DND-41 (cell line): ENCODE measurements at regions not wholly inside any gene's neighbourhood (a gene's known extent, or its start where the extent isn't known, plus 50 kb on each side); places are given as distances from the start of the nearest gene placed in this dataset.

Source experiments
- ATAC-seq: fragments of 200-7000 bp; cut with Tn5 transposase; 3 replicates; pipeline ENCODE4 v1.9.1; 2021; ENCODE audit warnings: low read depth; ENCODE audit not compliant: insufficient read depth
- DNase-seq: peaks from one replicate; pipeline ENCODE4 v3.0.0-alpha.2; 2020
- H2AFZ ChIP-seq: 2 replicates; pipeline ENCODE4 v1.6.0; 2012; ENCODE audit warnings: low read depth, low read length
- H3K27ac ChIP-seq: 2 replicates; pipeline ENCODE4 v1.5.1; 2012; ENCODE audit warnings: low read length, inconsistent platforms
- H3K27me3 ChIP-seq: fragments of 200-600 bp; sonication (generic); 2 replicates; pipeline ENCODE4 v1.6.0; 2012; ENCODE audit warnings: low read length, mild to moderate bottlenecking, inconsistent platforms; ENCODE audit not compliant: insufficient read depth, poor library complexity
- H3K36me3 ChIP-seq: 2 replicates; pipeline ENCODE4 v1.5.1; 2012; ENCODE audit warnings: low read length, inconsistent platforms; ENCODE audit not compliant: insufficient read depth
- H3K4me1 ChIP-seq: 2 replicates; pipeline ENCODE4 v1.5.1; 2012; ENCODE audit warnings: mild to moderate bottlenecking, low read length; ENCODE audit not compliant: insufficient read depth
- H3K4me2 ChIP-seq: 2 replicates; pipeline ENCODE4 v1.6.0; 2012; ENCODE audit warnings: mild to moderate bottlenecking, moderate library complexity, low read length, inconsistent platforms; ENCODE audit not compliant: insufficient read depth
- H3K4me3 ChIP-seq, 2 experiments: fragments of 200-600 bp in 1 of 2; shearing (Covaris generic) in 1 of 2; 2 replicates each; pipeline ENCODE4 v1.5.1; 2012 to 2016; ENCODE audit warnings: inconsistent platforms in 2 of 2, low read length in 2 of 2, mild to moderate bottlenecking in 2 of 2, low read depth in 1 of 2, moderate library complexity in 1 of 2
- H3K79me2 ChIP-seq: 2 replicates; pipeline ENCODE4 v1.6.0; 2012; ENCODE audit warnings: low read length, inconsistent platforms; ENCODE audit not compliant: insufficient read depth
- H3K9ac ChIP-seq: 2 replicates; pipeline ENCODE4 v1.6.0; 2012; ENCODE audit warnings: low read depth, mild to moderate bottlenecking, inconsistent platforms, low read length, moderate library complexity
- H3K9me3 ChIP-seq: 2 replicates; pipeline ENCODE4 v1.5.1; 2012; ENCODE audit warnings: low read length, moderate library complexity, mild to moderate bottlenecking, inconsistent platforms; ENCODE audit not compliant: insufficient read depth, severe bottlenecking
- H4K20me1 ChIP-seq: 2 replicates; pipeline ENCODE4 v1.6.0; 2012; ENCODE audit warnings: low read length; ENCODE audit not compliant: insufficient read depth
- EZH2 ChIP-seq: IDR thresholded peaks from 3 replicates; pipeline ENCODE4 v1.6.1; 2012; ENCODE audit warnings: borderline replicate concordance, low read depth, mild to moderate bottlenecking, moderate library complexity, low read length, inconsistent platforms; ENCODE audit not compliant: severe bottlenecking
- TF ChIP-seq, protein P1 (sequence below): IDR thresholded peaks from 2 replicates; pipeline ENCODE4 v1.5.1; 2012; ENCODE audit warnings: borderline replicate concordance, low read length, moderate library complexity, mild to moderate bottlenecking; ENCODE audit not compliant: poor library complexity, severe bottlenecking; ENCODE audit errors: extremely low read depth

DNA sequence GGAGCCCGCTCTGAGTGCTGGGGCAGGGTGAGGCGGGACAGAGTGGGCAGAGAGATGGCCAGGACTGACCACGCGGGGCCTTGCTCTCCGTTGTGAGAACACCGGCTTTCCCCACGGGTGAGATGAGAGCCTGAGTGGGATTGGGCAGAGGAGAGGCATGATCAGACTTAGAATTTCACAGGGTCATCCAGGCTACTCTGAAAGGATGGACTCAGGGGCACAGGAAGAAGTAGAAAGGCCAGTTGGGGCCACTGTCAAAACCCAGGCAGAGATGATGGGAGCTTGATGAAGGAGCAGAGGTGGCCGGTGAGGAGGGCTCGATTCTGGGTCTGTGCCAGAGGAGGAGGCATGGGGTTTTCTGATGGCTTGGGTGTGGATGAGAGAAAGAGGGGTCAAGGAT is 63.8 kb upstream of the NUP50 start:
- no peaks in the 10 kb centered on the region for H3K9me3 ChIP-seq
- DNase-seq (no peak), ATAC-seq (no peak)
- no peak overlapping the region for H3K4me2 ChIP-seq
- TF ChIP-seq EZH2: no peak
- TF ChIP-seq, protein P1, sequence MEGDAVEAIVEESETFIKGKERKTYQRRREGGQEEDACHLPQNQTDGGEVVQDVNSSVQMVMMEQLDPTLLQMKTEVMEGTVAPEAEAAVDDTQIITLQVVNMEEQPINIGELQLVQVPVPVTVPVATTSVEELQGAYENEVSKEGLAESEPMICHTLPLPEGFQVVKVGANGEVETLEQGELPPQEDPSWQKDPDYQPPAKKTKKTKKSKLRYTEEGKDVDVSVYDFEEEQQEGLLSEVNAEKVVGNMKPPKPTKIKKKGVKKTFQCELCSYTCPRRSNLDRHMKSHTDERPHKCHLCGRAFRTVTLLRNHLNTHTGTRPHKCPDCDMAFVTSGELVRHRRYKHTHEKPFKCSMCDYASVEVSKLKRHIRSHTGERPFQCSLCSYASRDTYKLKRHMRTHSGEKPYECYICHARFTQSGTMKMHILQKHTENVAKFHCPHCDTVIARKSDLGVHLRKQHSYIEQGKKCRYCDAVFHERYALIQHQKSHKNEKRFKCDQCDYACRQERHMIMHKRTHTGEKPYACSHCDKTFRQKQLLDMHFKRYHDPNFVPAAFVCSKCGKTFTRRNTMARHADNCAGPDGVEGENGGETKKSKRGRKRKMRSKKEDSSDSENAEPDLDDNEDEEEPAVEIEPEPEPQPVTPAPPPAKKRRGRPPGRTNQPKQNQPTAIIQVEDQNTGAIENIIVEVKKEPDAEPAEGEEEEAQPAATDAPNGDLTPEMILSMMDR: no peak
- no peak overlapping the region for H3K9ac ChIP-seq
- no peaks in the 10 kb centered on the region for H3K36me3 ChIP-seq
- no peak overlapping the region for H3K27ac ChIP-seq
- H3K27me3 ChIP-seq: no peaks in the 10 kb centered on the region
- no peaks in the 10 kb centered on the region for H3K4me1 ChIP-seq
- no peak overlapping the region for H3K4me3 ChIP-seq
- no peaks in the 10 kb centered on the region for H4K20me1 ChIP-seq
- H2AFZ ChIP-seq: no peak overlapping the region
- H3K79me2 ChIP-seq: no peaks in the 10 kb centered on the region

DNA sequence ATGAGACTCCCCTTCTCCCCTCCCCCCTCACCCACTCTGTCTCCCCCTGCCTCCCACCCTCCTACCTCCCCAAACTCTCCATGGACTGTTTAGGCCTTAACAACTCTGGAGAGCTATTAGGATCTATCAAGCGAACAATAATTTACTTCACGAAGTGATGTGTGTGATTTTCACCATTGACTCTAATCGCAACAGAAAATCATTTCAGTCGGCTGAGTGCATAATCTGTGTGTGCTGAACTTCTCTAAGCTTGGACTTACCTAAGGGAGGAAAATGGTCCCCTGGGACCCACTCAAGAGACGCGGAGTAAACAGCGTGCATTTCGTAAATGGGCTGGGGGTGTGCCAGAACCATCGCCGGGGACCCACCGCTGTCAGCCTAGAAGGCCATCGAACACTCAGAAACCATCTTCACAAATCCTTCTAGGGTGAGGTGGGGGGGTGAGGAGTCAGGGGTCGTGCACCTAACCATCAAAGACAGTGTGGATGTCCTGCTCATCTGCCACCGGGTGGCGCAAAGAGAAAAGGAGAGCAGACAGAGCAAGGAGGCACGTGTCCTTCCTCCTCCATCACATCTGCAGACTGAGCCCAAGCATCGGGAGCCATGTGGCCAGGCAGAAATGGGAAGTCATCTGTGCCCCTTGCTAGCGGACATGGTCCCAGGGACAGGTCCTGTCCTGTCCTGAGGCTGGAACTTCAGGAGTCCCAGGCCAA is 62.1 kb upstream of the NUP50 start:
- H3K9me3 ChIP-seq: no peaks in the 10 kb centered on the region
- H3K4me3 ChIP-seq: no peak overlapping the region
- H3K9ac ChIP-seq: no peak overlapping the region
- no peaks in the 10 kb centered on the region for H4K20me1 ChIP-seq
- H3K4me1 ChIP-seq: no peaks in the 10 kb centered on the region
- peak; percentile 73 for ATAC-seq
- no peak overlapping the region for H2AFZ ChIP-seq
- H3K36me3 ChIP-seq: no peaks in the 10 kb centered on the region
- no peaks in the 10 kb centered on the region for H3K27me3 ChIP-seq
- H3K4me2 ChIP-seq: no peak overlapping the region
- H3K27ac ChIP-seq: no peak overlapping the region
- TF ChIP-seq, protein P1: peak; percentile 57
- TF ChIP-seq EZH2: no peak
- H3K79me2 ChIP-seq: no peaks in the 10 kb centered on the region
- DNase-seq: peak; percentile 42

DNA sequence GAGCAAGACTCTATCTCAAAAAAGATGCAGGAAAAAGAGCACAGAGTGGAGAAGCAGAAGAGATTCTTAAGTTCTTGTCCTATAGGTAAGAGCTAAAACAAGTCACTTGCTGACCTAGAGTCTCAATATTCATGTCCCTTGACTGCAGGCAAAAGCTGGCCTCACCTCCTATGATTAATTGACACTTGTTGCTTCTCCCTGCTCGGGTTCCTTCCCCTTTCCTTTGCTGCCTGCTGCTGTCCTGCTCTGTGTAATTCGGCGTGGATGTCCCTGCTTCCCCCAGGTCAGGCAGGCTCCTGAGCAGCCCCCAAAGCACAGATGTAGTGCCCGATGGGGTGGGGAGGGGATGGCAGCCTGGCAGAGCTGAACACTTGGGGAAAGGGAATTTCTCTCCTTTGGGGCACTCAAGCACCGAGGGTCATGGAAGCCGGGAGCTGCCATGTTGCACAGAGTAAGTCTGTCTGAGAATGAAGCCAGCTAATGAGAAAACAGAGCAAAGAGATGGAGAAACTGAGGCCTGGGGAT is 60.8 kb upstream of the NUP50 start:
- no peaks in the 10 kb centered on the region for H3K27me3 ChIP-seq
- no peaks in the 10 kb centered on the region for H3K9me3 ChIP-seq
- H4K20me1 ChIP-seq: no peaks in the 10 kb centered on the region
- H3K36me3 ChIP-seq: no peaks in the 10 kb centered on the region
- DNase-seq: no peak
- ATAC-seq: no peak
- TF ChIP-seq, protein P1: no peak
- no peak for TF ChIP-seq EZH2
- no peak overlapping the region for H3K9ac ChIP-seq
- no peak overlapping the region for H2AFZ ChIP-seq
- H3K4me2 ChIP-seq: no peak overlapping the region
- no peaks in the 10 kb centered on the region for H3K79me2 ChIP-seq
- H3K4me1 ChIP-seq: no peaks in the 10 kb centered on the region
- H3K27ac ChIP-seq: no peak overlapping the region
- H3K4me3 ChIP-seq: no peak overlapping the region
